ENCODE measurements at regions not wholly inside any gene's neighbourhood (a gene's known extent, or its start where the extent isn't known, plus 50 kb on each side); places are given as distances from the start of the nearest gene placed in this dataset.
"Not testable (repeated sequence)": the region's sequence is repeated elsewhere in the genome, so short reads cannot be mapped to it uniquely, and the experiment has no call there.

DNA sequence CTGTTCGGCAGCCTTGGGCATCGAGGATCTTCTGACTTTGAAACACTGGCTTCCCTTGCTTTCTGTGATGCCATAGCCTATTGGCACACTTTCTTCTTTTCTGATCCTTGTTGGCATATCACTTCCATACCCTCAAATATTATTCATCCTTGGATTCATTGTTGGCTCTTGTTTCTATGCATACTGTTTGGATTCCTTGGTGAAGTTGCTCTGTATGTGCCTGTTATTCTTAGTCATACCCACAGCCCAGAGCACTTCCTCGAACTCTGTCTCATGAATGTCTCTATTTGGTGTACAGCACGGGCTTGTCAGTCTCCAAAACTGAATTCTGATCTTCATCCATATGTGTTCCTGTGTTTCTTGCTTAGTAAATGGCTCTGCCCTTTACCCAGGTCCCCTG, 63.6 kb downstream of the NPIPB11 start:
- not testable (repeated sequence) for H3K9me3 ChIP-seq (ENCODE audit: control insufficient read depth in 1 of 2, low read length in 2 of 2); H3K4me3 ChIP-seq (ENCODE audit: low read depth in 1 of 2, low read length in 2 of 2); H3K9ac ChIP-seq (ENCODE audit: low read depth in 1 of 2, low read length in 2 of 2); H3K36me3 ChIP-seq (ENCODE audit: control insufficient read depth in 1 of 2, insufficient read depth in 2 of 2, low read length in 2 of 2); H3K27me3 ChIP-seq (ENCODE audit: control insufficient read depth in 1 of 2, insufficient read depth in 2 of 2, low read length in 2 of 2); H3K4me1 ChIP-seq (ENCODE audit: control insufficient read depth in 1 of 2, insufficient read depth in 2 of 2, low read length in 2 of 2); H3K27ac ChIP-seq (ENCODE audit: low read depth, low read length)

DNA sequence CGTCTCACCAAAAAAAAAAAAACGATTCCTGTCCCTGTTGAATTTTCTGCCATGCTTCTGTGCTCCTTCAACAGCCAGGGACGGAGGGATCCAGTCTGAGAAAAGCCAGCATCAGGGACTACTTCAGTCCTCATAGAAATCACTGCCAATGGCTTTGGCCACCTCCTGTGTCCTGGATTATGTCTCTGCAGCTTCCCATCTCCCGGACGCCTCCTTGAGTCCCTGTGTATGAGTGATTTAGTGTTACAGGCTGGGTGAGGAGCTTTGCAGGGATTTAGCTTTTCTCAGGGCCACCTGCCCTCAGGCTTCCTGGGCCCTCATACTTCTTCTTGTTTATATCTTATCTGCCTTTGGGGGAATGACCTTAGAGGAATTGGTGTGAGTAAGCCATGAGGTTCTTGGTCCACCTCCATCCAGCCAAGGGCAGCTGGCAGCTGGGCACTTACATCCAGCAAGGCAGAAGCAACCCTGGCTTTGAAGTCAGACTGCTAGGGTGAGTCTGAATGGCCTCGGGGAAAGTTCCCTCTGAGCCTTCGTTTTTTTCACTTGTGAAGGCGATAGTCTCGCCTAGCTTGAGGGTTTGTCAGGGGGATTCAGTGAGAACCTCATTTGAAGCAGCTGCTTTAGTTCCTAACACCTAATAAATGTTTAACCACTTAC, 65.6 kb downstream of the NPIPB11 start:
- not testable (repeated sequence) for H3K4me1 ChIP-seq (ENCODE audit: control insufficient read depth in 1 of 2, insufficient read depth in 2 of 2, low read length in 2 of 2); H3K4me3 ChIP-seq (ENCODE audit: low read depth in 1 of 2, low read length in 2 of 2); H3K36me3 ChIP-seq (ENCODE audit: control insufficient read depth in 1 of 2, insufficient read depth in 2 of 2, low read length in 2 of 2); H3K9me3 ChIP-seq (ENCODE audit: control insufficient read depth in 1 of 2, low read length in 2 of 2); H3K27ac ChIP-seq (ENCODE audit: low read depth, low read length); H3K9ac ChIP-seq (ENCODE audit: low read depth in 1 of 2, low read length in 2 of 2); H3K27me3 ChIP-seq (ENCODE audit: control insufficient read depth in 1 of 2, insufficient read depth in 2 of 2, low read length in 2 of 2)

DNA sequence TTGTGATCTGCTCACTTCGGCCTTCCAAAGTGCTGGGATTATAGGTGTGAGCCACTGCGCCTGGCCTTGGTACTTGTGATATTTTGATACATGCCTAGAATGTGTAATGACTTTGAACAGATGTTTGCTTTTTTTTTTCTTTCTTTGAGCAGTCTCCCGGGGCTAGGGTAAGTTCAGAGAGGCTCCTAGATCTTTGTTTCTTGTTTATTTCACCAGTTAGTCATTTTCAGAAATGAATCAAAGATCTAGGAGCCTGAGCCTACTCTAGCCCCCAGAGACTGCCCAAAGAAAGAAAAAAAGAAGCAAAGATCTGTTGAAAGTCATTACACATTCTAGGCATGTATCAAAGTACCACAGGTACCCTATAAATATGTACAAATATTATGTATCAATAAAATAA, 66.3 kb downstream of the NPIPB11 start:
- H3K9me3 ChIP-seq (ENCODE audit: control insufficient read depth in 1 of 2, low read length in 2 of 2); H3K27ac ChIP-seq (ENCODE audit: low read depth, low read length); H3K4me3 ChIP-seq (ENCODE audit: low read depth in 1 of 2, low read length in 2 of 2); H3K36me3 ChIP-seq (ENCODE audit: control insufficient read depth in 1 of 2, insufficient read depth in 2 of 2, low read length in 2 of 2); H3K27me3 ChIP-seq (ENCODE audit: control insufficient read depth in 1 of 2, insufficient read depth in 2 of 2, low read length in 2 of 2); H3K4me1 ChIP-seq (ENCODE audit: control insufficient read depth in 1 of 2, insufficient read depth in 2 of 2, low read length in 2 of 2); H3K9ac ChIP-seq (ENCODE audit: low read depth in 1 of 2, low read length in 2 of 2): not testable (repeated sequence)

DNA sequence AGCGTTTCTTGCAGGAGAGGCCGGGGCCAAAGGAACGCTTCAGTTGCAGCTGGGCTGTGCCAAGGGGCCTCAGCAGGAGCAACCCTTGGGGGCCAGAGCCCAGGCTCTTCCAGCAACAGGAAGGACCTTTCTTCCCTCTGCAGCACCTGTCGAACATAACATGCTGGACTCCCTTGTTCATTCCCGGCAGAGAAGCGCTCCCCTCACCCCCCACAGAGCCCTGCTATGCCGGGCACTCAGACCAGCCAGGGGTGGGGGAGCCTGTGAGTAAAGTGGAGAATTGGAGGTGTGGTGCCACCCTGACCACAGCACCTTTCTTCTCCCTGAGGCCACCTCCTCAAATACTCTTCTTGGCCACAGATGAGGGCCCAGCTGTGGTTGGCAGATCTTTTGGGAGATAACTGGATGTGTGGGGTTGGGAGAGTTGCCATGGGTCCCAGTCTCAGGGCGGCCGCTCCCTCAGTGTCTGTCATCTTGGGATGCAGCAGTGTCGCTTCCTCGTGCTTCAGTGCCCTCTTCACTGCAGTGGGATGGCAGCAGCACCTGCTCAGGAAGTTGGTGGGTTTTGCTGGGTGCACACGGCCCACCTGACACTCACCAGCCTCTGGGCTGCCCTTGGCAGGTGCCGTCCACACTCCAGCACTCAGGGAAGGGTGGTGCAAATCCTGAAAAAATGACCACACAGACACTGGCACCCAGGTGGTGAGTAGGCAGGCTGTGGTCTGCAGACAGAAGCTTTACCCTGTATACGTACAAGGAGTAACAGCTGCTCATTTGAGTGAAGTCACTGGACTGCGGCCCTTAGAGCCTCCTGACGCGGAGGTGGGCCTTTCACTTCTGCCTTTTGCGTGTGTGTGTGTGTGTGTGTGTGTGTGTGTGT, 67.5 kb downstream of the NPIPB11 start:
- not testable (repeated sequence) for H3K9ac ChIP-seq (ENCODE audit: low read depth in 1 of 2, low read length in 2 of 2); H3K36me3 ChIP-seq (ENCODE audit: control insufficient read depth in 1 of 2, insufficient read depth in 2 of 2, low read length in 2 of 2); H3K4me3 ChIP-seq (ENCODE audit: low read depth in 1 of 2, low read length in 2 of 2); H3K27ac ChIP-seq (ENCODE audit: low read depth, low read length); H3K9me3 ChIP-seq (ENCODE audit: control insufficient read depth in 1 of 2, low read length in 2 of 2); H3K4me1 ChIP-seq (ENCODE audit: control insufficient read depth in 1 of 2, insufficient read depth in 2 of 2, low read length in 2 of 2); H3K27me3 ChIP-seq (ENCODE audit: control insufficient read depth in 1 of 2, insufficient read depth in 2 of 2, low read length in 2 of 2)

DNA sequence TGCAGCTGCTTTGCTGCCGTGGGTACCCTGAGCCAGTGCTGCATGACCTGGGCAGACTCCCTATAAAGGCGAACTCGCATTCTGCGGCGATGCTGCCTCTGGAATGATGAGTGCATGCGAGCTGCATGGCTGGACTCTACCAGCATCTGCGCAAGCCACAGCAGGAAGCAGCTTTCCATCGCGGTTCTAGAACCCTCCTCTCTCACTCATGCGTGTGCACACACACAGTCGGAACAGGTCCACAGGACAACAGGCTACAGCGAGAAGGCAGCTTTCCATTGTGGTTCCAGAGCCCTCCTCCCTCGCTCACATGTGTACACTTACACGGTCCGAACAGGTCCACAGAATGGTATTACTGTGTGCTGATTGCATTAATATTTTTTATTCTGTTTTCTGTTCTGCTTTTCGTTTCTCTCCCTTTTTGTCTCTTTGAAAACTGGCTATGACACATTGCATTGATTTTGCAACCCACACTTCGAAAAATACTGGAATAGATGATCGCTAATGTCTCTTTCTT, 69.1 kb downstream of the NPIPB11 start:
- not testable (repeated sequence) for H3K36me3 ChIP-seq (ENCODE audit: control insufficient read depth in 1 of 2, insufficient read depth in 2 of 2, low read length in 2 of 2); H3K27ac ChIP-seq (ENCODE audit: low read depth, low read length); H3K4me1 ChIP-seq (ENCODE audit: control insufficient read depth in 1 of 2, insufficient read depth in 2 of 2, low read length in 2 of 2); H3K27me3 ChIP-seq (ENCODE audit: control insufficient read depth in 1 of 2, insufficient read depth in 2 of 2, low read length in 2 of 2); H3K9me3 ChIP-seq (ENCODE audit: control insufficient read depth in 1 of 2, low read length in 2 of 2); H3K4me3 ChIP-seq (ENCODE audit: low read depth in 1 of 2, low read length in 2 of 2); H3K9ac ChIP-seq (ENCODE audit: low read depth in 1 of 2, low read length in 2 of 2)

DNA sequence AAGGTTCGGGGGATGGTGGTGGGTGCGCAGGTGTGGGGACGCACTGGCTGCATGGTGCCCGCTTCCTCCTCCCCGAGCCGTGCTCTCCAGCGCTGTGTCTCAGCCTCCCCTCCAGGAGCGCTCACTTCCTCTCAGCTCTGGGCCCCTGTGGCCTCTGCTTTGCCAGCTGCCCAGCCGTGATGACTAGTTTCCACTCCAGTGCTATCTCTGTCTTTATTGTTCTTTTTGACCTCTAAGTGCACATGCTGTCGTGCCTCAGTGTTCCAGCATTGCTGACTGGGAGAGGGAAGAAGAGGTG, 71.0 kb downstream of the NPIPB11 start:
- H3K4me3 ChIP-seq (ENCODE audit: low read depth in 1 of 2, low read length in 2 of 2); H3K4me1 ChIP-seq (ENCODE audit: control insufficient read depth in 1 of 2, insufficient read depth in 2 of 2, low read length in 2 of 2); H3K9me3 ChIP-seq (ENCODE audit: control insufficient read depth in 1 of 2, low read length in 2 of 2); H3K36me3 ChIP-seq (ENCODE audit: control insufficient read depth in 1 of 2, insufficient read depth in 2 of 2, low read length in 2 of 2); H3K27ac ChIP-seq (ENCODE audit: low read depth, low read length); H3K27me3 ChIP-seq (ENCODE audit: control insufficient read depth in 1 of 2, insufficient read depth in 2 of 2, low read length in 2 of 2); H3K9ac ChIP-seq (ENCODE audit: low read depth in 1 of 2, low read length in 2 of 2): not testable (repeated sequence)

DNA sequence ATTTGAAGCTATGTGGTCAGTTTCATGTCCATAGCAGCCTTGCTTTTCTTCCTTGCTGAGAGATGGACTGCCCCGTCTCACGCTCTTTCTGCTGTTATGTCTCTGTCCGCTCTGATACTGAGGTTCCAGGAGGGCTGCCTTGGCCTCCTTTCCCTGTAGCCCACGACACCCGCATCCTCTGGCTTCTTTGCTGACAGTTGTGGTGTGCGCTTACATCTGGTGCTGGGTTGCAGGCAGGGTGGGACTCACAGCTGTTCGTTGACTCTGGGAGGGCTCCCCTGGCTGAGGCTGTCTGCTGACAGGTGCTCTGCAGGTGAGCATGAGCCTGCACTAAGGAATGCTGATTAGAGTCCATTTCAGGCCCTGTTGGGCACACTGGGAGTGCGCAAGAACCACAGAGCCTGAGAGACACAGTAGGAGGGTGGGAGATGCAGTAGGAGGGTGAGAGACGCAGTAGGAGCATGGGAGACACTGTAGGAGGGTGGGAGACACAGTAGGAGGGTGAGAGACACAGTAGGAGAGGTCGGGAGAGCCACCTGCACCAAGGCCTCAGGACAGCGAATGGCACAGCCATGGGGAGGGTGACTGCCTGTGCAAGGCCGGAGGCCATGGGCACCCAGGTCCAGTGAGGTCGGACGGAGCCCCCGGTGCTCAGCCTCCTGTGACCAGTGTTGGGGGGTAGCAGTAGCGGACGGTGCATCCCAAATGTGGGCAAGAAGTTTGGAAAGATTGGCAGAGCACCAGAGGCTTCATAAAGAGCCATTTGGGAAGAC, 71.5 kb downstream of the NPIPB11 start:
- not testable (repeated sequence) for H3K9me3 ChIP-seq (ENCODE audit: control insufficient read depth in 1 of 2, low read length in 2 of 2); H3K9ac ChIP-seq (ENCODE audit: low read depth in 1 of 2, low read length in 2 of 2); H3K27me3 ChIP-seq (ENCODE audit: control insufficient read depth in 1 of 2, insufficient read depth in 2 of 2, low read length in 2 of 2); H3K4me1 ChIP-seq (ENCODE audit: control insufficient read depth in 1 of 2, insufficient read depth in 2 of 2, low read length in 2 of 2); H3K36me3 ChIP-seq (ENCODE audit: control insufficient read depth in 1 of 2, insufficient read depth in 2 of 2, low read length in 2 of 2); H3K4me3 ChIP-seq (ENCODE audit: low read depth in 1 of 2, low read length in 2 of 2); H3K27ac ChIP-seq (ENCODE audit: low read depth, low read length)

DNA sequence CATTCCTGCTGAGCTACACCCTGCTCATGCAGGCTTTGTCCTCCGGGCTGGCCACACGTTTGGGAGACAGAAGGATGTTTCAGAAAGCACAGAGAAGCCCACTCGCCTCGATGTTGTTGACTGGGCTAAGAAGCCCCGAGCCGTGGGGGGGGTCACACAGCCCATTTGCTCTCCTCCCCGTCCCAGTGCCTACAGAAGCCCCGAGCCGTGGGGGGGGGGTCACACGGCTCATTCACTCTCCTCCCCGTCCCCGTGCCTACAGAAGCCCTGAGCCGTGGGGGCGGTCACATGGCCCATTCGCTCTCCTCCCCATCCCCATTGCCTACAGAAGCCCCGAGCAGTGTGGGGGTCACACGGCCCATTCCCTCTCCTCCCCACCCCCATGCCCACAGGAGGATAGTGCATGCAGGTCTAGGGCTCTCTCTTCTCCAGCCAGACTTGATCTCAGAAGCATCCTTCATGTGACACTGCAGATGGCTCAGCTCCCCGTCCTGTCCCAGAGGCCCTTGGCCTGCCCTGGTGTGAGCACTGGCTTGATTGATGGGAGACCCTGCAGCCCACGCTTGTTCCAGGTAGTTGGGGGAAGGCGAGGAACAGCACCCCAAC, 72.9 kb downstream of the NPIPB11 start:
- H3K9ac ChIP-seq (ENCODE audit: low read depth in 1 of 2, low read length in 2 of 2); H3K4me1 ChIP-seq (ENCODE audit: control insufficient read depth in 1 of 2, insufficient read depth in 2 of 2, low read length in 2 of 2); H3K9me3 ChIP-seq (ENCODE audit: control insufficient read depth in 1 of 2, low read length in 2 of 2); H3K27me3 ChIP-seq (ENCODE audit: control insufficient read depth in 1 of 2, insufficient read depth in 2 of 2, low read length in 2 of 2); H3K27ac ChIP-seq (ENCODE audit: low read depth, low read length); H3K4me3 ChIP-seq (ENCODE audit: low read depth in 1 of 2, low read length in 2 of 2); H3K36me3 ChIP-seq (ENCODE audit: control insufficient read depth in 1 of 2, insufficient read depth in 2 of 2, low read length in 2 of 2): not testable (repeated sequence)

DNA sequence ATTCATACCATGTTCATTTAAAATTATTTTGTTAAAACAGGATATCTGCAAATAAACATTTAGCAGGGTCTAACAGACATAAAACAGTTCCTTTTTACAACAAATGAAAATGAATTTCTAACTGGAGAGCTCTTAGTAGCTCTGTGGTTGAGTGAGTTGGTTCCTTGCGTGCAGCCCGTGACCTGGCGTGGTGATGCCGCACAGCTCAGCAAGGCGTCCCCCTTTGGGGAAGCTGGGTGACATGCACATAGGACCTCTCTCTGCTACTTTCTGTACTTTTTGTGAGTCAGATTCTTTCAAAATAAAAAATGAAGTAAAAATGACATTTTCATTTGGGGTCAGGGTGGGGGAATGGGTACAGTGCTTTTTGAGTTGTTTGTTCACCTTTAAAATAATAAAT, 75.9 kb downstream of the NPIPB11 start:
- H3K4me3 ChIP-seq (ENCODE audit: low read depth in 1 of 2, low read length in 2 of 2); H3K27me3 ChIP-seq (ENCODE audit: control insufficient read depth in 1 of 2, insufficient read depth in 2 of 2, low read length in 2 of 2); H3K4me1 ChIP-seq (ENCODE audit: control insufficient read depth in 1 of 2, insufficient read depth in 2 of 2, low read length in 2 of 2); H3K9ac ChIP-seq (ENCODE audit: low read depth in 1 of 2, low read length in 2 of 2); H3K9me3 ChIP-seq (ENCODE audit: control insufficient read depth in 1 of 2, low read length in 2 of 2); H3K36me3 ChIP-seq (ENCODE audit: control insufficient read depth in 1 of 2, insufficient read depth in 2 of 2, low read length in 2 of 2); H3K27ac ChIP-seq (ENCODE audit: low read depth, low read length): not testable (repeated sequence)

DNA sequence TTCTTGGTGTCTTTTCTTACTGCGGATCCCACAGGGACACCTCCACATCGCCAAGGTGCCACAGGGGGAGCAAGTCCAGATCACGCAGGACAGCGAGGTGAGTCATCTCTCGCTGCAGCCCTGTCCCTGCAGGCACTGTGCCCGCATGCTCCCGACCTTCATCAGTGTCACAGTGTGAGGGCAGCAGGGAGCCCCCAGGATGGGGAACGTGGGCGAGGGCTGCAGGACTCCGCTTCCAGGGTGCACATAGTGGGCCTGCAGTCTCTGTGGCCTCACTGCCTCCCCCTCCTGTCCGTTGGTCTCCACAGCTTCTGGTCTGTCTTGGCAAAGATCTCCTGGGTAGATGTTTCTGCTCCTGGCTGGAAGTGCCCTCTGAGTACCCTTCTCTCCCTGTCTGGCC, 78.0 kb downstream of the NPIPB11 start:
- H3K9me3 ChIP-seq (ENCODE audit: control insufficient read depth in 1 of 2, low read length in 2 of 2); H3K27me3 ChIP-seq (ENCODE audit: control insufficient read depth in 1 of 2, insufficient read depth in 2 of 2, low read length in 2 of 2); H3K36me3 ChIP-seq (ENCODE audit: control insufficient read depth in 1 of 2, insufficient read depth in 2 of 2, low read length in 2 of 2); H3K9ac ChIP-seq (ENCODE audit: low read depth in 1 of 2, low read length in 2 of 2); H3K4me3 ChIP-seq (ENCODE audit: low read depth in 1 of 2, low read length in 2 of 2); H3K27ac ChIP-seq (ENCODE audit: low read depth, low read length); H3K4me1 ChIP-seq (ENCODE audit: control insufficient read depth in 1 of 2, insufficient read depth in 2 of 2, low read length in 2 of 2): not testable (repeated sequence)

Data from duodenal mucosa (tissue), 2 donors.